Lower leg skin (tissue), 4 donors: ENCODE measurements at regions not wholly inside any gene's neighbourhood (a gene's known extent, or its start where the extent isn't known, plus 50 kb on each side); places are given as distances from the start of the nearest gene placed in this dataset.

Source experiments
- DNase-seq, 2 donors: peaks; one replicate each; pipeline ENCODE4 v3.0.0-alpha.2; 2019; ENCODE audit warnings: low spot score in 2 of 2
- H3K4me3 ChIP-seq: fragments of 200-600 bp; sonication (generic); 2 replicates; pipeline ENCODE4 v1.5.1; 2017; ENCODE audit warnings: mild to moderate bottlenecking, low read depth; ENCODE audit not compliant: poor library complexity, severe bottlenecking
- POLR2A ChIP-seq, 2 donors: fragments of 450-650 bp; IDR thresholded peaks; one replicate each; pipeline ENCODE4 v1.6.1; 2016 to 2017; ENCODE audit warnings: antibody characterized with exemption in 2 of 2, mild to moderate bottlenecking in 1 of 2, moderate library complexity in 1 of 2
- WGBS, 2 donors: methylation state at CpG; one replicate each; pipeline ENCODE4 v1.1.5; 2018; 5-methylcytosine and 5-hydroxymethylcytosine counted together
- intact Hi-C: fragments of 100-400 bp; cut with DNase I; formaldehyde crosslinking; loops from one replicate; pipeline ENCODE4 v1.15.0; 2023; ENCODE audit warnings: low total_unique reads
- TF ChIP-seq, protein P1 (sequence below), 3 donors: fragments of 450-650 bp; IDR thresholded peaks; one replicate each; pipeline ENCODE4 v1.5.1; 2016; ENCODE audit warnings: antibody characterized with exemption in 3 of 3, mild to moderate bottlenecking in 3 of 3, moderate library complexity in 2 of 3

DNA sequence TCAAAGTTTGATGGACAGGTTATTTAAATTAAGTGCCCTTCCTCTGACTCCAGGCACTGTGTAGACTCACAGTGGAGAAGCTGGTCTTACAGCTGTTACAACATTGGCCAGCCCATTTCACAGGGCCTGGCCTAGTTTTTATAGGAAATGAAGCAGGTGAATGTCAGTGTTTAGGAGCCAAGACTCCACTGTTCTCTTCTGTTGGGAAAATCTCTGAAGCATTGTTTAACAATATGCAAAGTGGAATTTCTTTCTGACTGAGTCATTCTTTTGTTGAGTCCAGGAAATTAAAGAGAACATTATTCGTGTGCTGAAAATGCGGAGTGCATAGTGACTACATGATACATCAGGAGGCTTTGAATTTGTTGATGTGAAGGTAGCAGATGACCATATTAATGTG lies 64.7 kb downstream of the ARRDC4 start:
- DNase-seq: no peak
- no peak overlapping the region for H3K4me3 ChIP-seq
- TF ChIP-seq, protein P1, sequence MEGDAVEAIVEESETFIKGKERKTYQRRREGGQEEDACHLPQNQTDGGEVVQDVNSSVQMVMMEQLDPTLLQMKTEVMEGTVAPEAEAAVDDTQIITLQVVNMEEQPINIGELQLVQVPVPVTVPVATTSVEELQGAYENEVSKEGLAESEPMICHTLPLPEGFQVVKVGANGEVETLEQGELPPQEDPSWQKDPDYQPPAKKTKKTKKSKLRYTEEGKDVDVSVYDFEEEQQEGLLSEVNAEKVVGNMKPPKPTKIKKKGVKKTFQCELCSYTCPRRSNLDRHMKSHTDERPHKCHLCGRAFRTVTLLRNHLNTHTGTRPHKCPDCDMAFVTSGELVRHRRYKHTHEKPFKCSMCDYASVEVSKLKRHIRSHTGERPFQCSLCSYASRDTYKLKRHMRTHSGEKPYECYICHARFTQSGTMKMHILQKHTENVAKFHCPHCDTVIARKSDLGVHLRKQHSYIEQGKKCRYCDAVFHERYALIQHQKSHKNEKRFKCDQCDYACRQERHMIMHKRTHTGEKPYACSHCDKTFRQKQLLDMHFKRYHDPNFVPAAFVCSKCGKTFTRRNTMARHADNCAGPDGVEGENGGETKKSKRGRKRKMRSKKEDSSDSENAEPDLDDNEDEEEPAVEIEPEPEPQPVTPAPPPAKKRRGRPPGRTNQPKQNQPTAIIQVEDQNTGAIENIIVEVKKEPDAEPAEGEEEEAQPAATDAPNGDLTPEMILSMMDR (IDR thresholded peaks at IDR 0.05): no peak
- TF ChIP-seq POLR2A (IDR thresholded peaks at IDR 0.05): no peak
- 55 to 68% methylated on average over 2 of the region's 2 CpGs for WGBS, 2 donors
- intact Hi-C loops: no loop called here

DNA sequence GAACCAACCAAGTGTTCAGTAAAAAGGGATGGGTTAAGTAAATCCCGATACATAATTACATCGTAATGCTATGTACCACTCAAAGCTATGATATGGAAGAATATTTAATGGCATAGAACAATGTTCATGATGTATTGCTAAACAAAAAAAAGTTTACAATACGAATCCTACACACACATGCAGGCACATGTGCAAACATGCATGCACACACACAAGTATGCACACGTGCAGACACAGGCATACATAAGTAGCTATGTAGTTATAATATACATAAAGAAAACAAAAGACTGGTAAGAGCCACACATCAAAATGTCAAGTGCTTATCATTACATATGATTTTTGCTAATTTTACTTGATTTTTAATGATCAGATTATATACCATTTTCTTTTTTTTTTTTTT lies 74.2 kb downstream of the ARRDC4 start:
- WGBS, 2 donors: 53 to 56% methylated on average over 4 of the region's 4 CpGs
- no peak overlapping the region for H3K4me3 ChIP-seq
- no peak for DNase-seq
- TF ChIP-seq, protein P1 (IDR thresholded peaks at IDR 0.05): no peak
- TF ChIP-seq POLR2A (IDR thresholded peaks at IDR 0.05): no peak
- intact Hi-C loops: no loop called here

DNA sequence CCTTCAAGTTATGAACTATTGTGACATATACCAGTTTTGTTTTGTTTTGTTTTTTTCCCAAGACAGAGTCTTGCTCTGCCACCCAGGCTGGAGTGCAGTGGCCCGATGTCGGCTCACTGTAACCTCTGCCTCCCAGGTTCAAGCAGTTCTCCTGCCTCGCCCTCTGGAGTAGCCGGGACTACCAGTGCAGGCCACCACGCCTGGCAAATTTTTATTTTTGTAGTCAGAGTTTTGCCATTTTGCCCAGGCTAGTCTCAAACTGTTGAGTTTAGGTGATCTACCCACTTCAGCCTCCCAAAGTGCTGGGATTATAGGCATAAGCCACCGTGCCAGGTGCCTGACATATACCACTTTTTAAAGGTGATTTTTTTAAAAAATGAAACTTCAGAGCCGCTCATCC lies 74.6 kb downstream of the ARRDC4 start:
- 60 to 62% methylated on average over 7 of the region's 7 CpGs for WGBS, 2 donors
- intact Hi-C loops: no loop called here
- TF ChIP-seq POLR2A (IDR thresholded peaks at IDR 0.05): no peak
- TF ChIP-seq, protein P1 (IDR thresholded peaks at IDR 0.05): no peak
- DNase-seq: no peak
- no peak overlapping the region for H3K4me3 ChIP-seq

DNA sequence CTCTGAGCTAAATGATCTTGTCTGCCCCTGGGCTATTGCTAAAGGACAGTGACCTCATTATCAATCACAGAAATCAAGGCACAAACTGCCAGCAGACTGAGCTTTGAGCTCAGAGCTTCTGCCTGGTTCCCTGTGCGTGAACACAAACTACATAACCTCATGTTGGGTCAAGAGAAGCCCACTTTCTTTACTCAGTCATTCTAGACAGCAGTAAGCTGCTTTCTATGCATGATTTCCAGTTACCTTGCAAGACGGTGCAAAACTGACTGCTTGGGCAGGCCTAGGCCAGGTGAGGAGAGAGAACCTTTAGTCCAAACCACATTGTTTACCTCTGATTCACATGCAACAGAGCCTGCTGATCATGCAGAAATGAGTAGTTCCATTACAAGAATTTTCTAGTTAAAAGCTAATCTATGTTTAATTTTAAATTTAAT lies 75.1 kb downstream of the ARRDC4 start:
- DNase-seq: no peak
- WGBS, 2 donors: 52 to 61% methylated on average over 2 of the region's 2 CpGs
- no peak overlapping the region for H3K4me3 ChIP-seq
- TF ChIP-seq, protein P1 (IDR thresholded peaks at IDR 0.05): no peak
- no peak for TF ChIP-seq POLR2A (IDR thresholded peaks at IDR 0.05)
- intact Hi-C loops: no loop called here

DNA sequence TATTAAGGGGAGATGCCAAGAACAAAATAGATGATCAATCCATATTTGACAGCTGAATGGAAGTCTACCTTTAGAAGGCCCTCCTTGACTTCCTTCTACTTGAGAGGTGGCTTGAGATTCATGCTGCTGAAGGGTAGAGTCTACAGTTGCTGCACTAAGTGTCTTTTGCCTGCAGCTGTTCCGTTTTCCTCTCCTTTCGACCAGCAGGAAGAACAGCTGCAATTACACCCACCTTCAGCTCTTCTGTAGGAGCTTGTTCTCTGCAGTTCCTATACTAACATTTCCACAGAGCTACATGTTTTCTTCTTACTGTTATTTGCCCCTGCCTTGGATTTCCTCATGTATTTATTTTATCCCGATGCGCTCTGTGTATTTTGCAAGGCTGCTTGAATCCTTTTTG lies 79.1 kb downstream of the ARRDC4 start:
- WGBS, 2 donors: 83 to 85% methylated on average over 4 of the region's 4 CpGs
- no peak for TF ChIP-seq POLR2A (IDR thresholded peaks at IDR 0.05)
- TF ChIP-seq, protein P1 (IDR thresholded peaks at IDR 0.05): no peak
- no peak overlapping the region for H3K4me3 ChIP-seq
- intact Hi-C loops: no loop called here
- DNase-seq: no peak

DNA sequence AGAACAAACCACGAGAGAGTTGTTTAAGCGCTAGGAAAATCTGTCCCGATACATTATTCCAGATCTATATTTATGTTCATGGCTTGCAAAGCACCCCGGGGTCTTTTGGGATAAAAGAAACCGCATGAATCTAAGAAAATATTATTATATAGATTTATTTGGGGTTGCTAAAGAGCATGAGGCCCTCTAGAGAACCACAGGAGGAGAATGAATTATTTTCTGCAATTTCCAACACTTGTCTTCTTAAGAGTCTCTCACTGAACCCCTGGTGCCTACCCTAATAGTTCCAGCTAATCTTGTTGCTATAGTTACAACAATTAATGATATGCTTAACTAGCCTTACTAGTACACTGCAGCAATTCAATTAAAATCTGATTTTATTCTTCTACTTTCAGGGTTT lies 79.6 kb downstream of the ARRDC4 start:
- TF ChIP-seq, protein P1 (IDR thresholded peaks at IDR 0.05): no peak
- TF ChIP-seq POLR2A (IDR thresholded peaks at IDR 0.05): no peak
- H3K4me3 ChIP-seq: no peak overlapping the region
- intact Hi-C loops: no loop called here
- 85% methylated on average over 5 of the region's 5 CpGs for WGBS, 2 donors
- DNase-seq: no peak
